Fibroblast of lung (primary cell): ENCODE measurements at regions not wholly inside any gene's neighbourhood (a gene's known extent, or its start where the extent isn't known, plus 50 kb on each side); places are given as distances from the start of the nearest gene placed in this dataset.

Experiments used
- DNase-seq, 2 donors: peaks; one replicate each; pipeline versions ENCODE4 v3.0.0 to v3.0.0-alpha.2; 2010; ENCODE audit warnings: low read depth in 2 of 2
- H2AFZ ChIP-seq: 2 replicates; pipeline ENCODE4 v1.5.1; 2012; ENCODE audit warnings: low read length, control low read depth, inconsistent platforms
- H3K27ac ChIP-seq: 2 replicates; pipeline ENCODE4 v1.5.1; 2011; ENCODE audit warnings: low read length, control low read depth; ENCODE audit not compliant: insufficient read depth
- H3K27me3 ChIP-seq: 2 replicates; pipeline ENCODE4 v1.5.1; 2011; ENCODE audit warnings: mild to moderate bottlenecking, low read length; ENCODE audit not compliant: control insufficient read depth, insufficient read depth
- H3K36me3 ChIP-seq: 2 replicates; pipeline ENCODE4 v1.5.1; 2011; ENCODE audit warnings: low read length; ENCODE audit not compliant: control insufficient read depth, insufficient read depth
- H3K4me1 ChIP-seq: 2 replicates; pipeline ENCODE4 v1.5.1; 2011; ENCODE audit warnings: low read length; ENCODE audit not compliant: control insufficient read depth, insufficient read depth; ENCODE audit errors: extremely low read depth
- H3K4me2 ChIP-seq: 2 replicates; pipeline ENCODE4 v1.5.1; 2011; ENCODE audit warnings: low read length, control low read depth; ENCODE audit not compliant: insufficient read depth; ENCODE audit errors: extremely low read depth
- H3K4me3 ChIP-seq, 4 experiments: fragments of 200-600 bp in 1 of 4; sonication (generic) in 1 of 4; replicated peaks in 1 of 4; 2 replicates each; pipeline ENCODE4 v1.5.1; 2011 to 2016; ENCODE audit warnings: low read length in 4 of 4, low read depth in 3 of 4, mild to moderate bottlenecking in 3 of 4, control low read depth in 2 of 4, inconsistent platforms in 1 of 4, mixed read lengths in 1 of 4; ENCODE audit not compliant: insufficient read depth in 1 of 4; ENCODE audit errors: control extremely low read depth in 1 of 4
- H3K79me2 ChIP-seq: 2 replicates; pipeline ENCODE4 v1.5.1; 2012; ENCODE audit warnings: mild to moderate bottlenecking, low read length, inconsistent platforms; ENCODE audit not compliant: control insufficient read depth, insufficient read depth
- H3K9ac ChIP-seq: 2 replicates; pipeline ENCODE4 v1.5.1; 2011; ENCODE audit warnings: mild to moderate bottlenecking, low read length, control low read depth; ENCODE audit not compliant: insufficient read depth
- H3K9me3 ChIP-seq: 2 replicates; pipeline ENCODE4 v1.5.1; 2012; ENCODE audit warnings: low read depth, low read length; ENCODE audit not compliant: control insufficient read depth, insufficient read depth
- H4K20me1 ChIP-seq: 2 replicates; pipeline ENCODE4 v1.5.1; 2011; ENCODE audit warnings: low read length; ENCODE audit not compliant: control insufficient read depth, insufficient read depth; ENCODE audit errors: extremely low read depth
- EZH2 ChIP-seq: IDR thresholded peaks from 2 replicates; pipeline ENCODE4 v1.5.1; 2012; ENCODE audit warnings: low read length, control low read depth, mild to moderate bottlenecking; ENCODE audit errors: missing control alignments
- TF ChIP-seq, protein P1 (sequence below), 2 donors: IDR thresholded peaks in 1 of 2; conservative IDR thresholded peaks in 1 of 2; 1 replicate in 1 of 2; 2 replicates in 1 of 2; pipeline ENCODE4 v1.5.1; 2011 to 2012; ENCODE audit warnings: low read length in 2 of 2, control low read depth in 1 of 2, inconsistent platforms in 1 of 2, low read depth in 1 of 2, mild to moderate bottlenecking in 1 of 2

DNA sequence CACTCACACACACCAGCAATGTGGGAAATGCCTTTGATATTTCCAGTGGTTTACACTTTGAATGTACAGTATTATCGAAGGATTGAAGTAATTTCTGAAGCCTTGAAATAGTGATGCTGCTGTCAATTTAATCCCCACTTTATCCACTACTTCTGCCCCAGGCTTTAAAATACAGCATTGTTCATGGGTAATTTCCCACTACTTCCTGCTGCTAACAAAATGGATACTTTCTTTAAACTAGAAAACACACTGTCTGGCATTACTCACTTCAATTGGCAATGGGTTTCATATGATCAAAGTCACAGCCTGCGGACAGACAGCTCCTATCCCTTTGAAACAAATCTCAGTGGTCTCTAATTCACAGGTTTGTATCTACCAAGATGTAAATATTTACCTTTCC lies 292.2 kb downstream of the CDH11 start:
- H4K20me1 ChIP-seq = no peaks in the 10 kb centered on the region
- H3K4me2 ChIP-seq = no peak overlapping the region
- H3K27me3 ChIP-seq = no peaks in the 10 kb centered on the region
- no peaks in the 10 kb centered on the region for H3K79me2 ChIP-seq
- H3K9ac ChIP-seq = no peak overlapping the region
- TF ChIP-seq, protein P1, sequence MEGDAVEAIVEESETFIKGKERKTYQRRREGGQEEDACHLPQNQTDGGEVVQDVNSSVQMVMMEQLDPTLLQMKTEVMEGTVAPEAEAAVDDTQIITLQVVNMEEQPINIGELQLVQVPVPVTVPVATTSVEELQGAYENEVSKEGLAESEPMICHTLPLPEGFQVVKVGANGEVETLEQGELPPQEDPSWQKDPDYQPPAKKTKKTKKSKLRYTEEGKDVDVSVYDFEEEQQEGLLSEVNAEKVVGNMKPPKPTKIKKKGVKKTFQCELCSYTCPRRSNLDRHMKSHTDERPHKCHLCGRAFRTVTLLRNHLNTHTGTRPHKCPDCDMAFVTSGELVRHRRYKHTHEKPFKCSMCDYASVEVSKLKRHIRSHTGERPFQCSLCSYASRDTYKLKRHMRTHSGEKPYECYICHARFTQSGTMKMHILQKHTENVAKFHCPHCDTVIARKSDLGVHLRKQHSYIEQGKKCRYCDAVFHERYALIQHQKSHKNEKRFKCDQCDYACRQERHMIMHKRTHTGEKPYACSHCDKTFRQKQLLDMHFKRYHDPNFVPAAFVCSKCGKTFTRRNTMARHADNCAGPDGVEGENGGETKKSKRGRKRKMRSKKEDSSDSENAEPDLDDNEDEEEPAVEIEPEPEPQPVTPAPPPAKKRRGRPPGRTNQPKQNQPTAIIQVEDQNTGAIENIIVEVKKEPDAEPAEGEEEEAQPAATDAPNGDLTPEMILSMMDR (conservative IDR thresholded peaks at IDR 0.05 in 1 of 2, IDR thresholded peaks at IDR 0.05 in 1 of 2; ENCODE audit: low read depth in 1 of 2, low read length in 2 of 2) = no peak
- no peak for TF ChIP-seq EZH2
- no peaks in the 10 kb centered on the region for H3K4me1 ChIP-seq
- no peaks in the 10 kb centered on the region for H3K9me3 ChIP-seq
- H2AFZ ChIP-seq = no peak overlapping the region
- H3K4me3 ChIP-seq = no peak overlapping the region
- DNase-seq = no peak
- no peak overlapping the region for H3K27ac ChIP-seq
- H3K36me3 ChIP-seq = no peaks in the 10 kb centered on the region

DNA sequence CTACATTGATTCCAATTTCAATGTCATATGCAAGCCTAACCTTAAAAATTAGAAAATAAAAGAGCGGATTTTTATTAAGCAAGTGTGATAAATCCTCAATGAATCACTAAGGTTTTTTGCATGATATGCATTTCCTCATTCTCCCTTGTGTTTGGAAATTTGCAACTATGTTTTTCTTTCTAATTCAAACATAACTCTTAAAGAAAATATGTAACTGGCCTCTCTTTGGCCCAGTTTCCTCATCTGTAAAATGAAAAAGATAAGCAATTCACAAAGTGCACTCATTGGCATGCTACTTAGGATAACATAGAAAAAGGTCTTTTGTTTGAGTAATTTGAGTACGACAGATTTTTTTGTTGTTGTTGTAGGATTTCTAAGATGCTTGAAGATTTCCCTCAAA lies 295.5 kb downstream of the CDH11 start:
- H3K9me3 ChIP-seq = no peaks in the 10 kb centered on the region
- no peaks in the 10 kb centered on the region for H4K20me1 ChIP-seq
- TF ChIP-seq, protein P1 (conservative IDR thresholded peaks at IDR 0.05 in 1 of 2, IDR thresholded peaks at IDR 0.05 in 1 of 2; ENCODE audit: low read depth in 1 of 2, low read length in 2 of 2) = no peak
- TF ChIP-seq EZH2 = no peak
- H3K36me3 ChIP-seq = no peaks in the 10 kb centered on the region
- H3K27me3 ChIP-seq = no peaks in the 10 kb centered on the region
- H3K4me2 ChIP-seq = no peak overlapping the region
- no peak overlapping the region for H3K9ac ChIP-seq
- H3K4me3 ChIP-seq = no peak overlapping the region
- H2AFZ ChIP-seq = no peak overlapping the region
- H3K79me2 ChIP-seq = no peaks in the 10 kb centered on the region
- H3K4me1 ChIP-seq = no peaks in the 10 kb centered on the region
- H3K27ac ChIP-seq = no peak overlapping the region
- DNase-seq = peak; percentile 8 to 42

DNA sequence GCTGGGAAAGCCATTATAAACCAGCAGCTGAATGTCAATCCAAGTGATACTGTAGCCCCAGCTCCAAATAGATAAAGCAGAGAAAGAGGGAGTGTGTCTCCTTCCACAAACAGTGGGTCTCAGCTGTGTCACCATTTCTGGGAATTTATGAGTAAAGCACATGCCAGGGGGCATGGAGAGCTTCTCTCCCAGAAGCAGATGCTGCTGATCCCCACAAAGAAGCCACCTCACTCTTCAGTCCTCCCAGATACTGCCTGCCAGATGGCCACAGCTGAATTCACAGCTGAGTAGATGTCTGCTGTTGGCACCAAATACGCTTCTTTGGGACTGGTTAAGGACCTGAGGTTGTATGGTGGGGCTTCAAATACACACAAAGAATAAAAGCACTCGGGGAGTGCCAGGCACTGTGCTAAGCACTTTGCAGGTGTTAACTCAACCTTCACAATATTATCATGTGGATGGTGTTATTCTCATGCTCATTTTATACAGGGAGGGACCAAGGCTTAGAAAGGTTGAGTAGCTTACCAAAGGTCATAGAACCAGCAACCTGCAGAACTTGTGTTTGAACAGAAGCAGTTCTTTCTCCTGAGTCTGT lies 298.3 kb downstream of the CDH11 start:
- no peaks in the 10 kb centered on the region for H3K27me3 ChIP-seq
- no peak overlapping the region for H3K27ac ChIP-seq
- TF ChIP-seq EZH2 = no peak
- TF ChIP-seq, protein P1 (conservative IDR thresholded peaks at IDR 0.05 in 1 of 2, IDR thresholded peaks at IDR 0.05 in 1 of 2; ENCODE audit: low read depth in 1 of 2, low read length in 2 of 2) = no peak

More for the DNA sequence above, 298.3 kb downstream of the CDH11 start:
- Histone ChIP-seq H2AFZ (no peak overlapping the region), H3K4me1 (no peaks in the 10 kb centered on the region), H3K4me3 (no peak overlapping the region), H3K9me3 (no peaks in the 10 kb centered on the region), H3K4me2 (no peak overlapping the region), H3K79me2 (no peaks in the 10 kb centered on the region), H3K36me3 (no peaks in the 10 kb centered on the region), H4K20me1 (no peaks in the 10 kb centered on the region), H3K9ac (no peak overlapping the region)
- no peak for DNase-seq
